ENCODE measurements at regions not wholly inside any gene's neighbourhood (a gene's known extent, or its start where the extent isn't known, plus 50 kb on each side); places are given as distances from the start of the nearest gene placed in this dataset.

GRCh38 chr11:16454289-16454863 lies 98.0 kb upstream of the SOX6 start:
- H3K27me3 ChIP-seq (replicated peaks; ENCODE audit: control insufficient read depth, insufficient read depth, low read length): no peaks in the 10 kb centered on the region
- intact Hi-C loops (cut with micrococcal nuclease; ENCODE audit: unreplicated experiment): no loop called here
- CTCF ChIA-PET: no interaction called here
- Mint-ChIP-seq H3K4me1 (ENCODE audit: low read depth, unreplicated experiment) (no peaks in the 10 kb centered on the region), H3K4me3 (ENCODE audit: unreplicated experiment) (no peak overlapping the region), H3K27ac (ENCODE audit: unreplicated experiment) (no peak overlapping the region), H3K27me3 (ENCODE audit: insufficient read depth, unreplicated experiment) (no peaks in the 10 kb centered on the region), H3K9me3 (ENCODE audit: unreplicated experiment) (no peaks in the 10 kb centered on the region), H3K36me3 (ENCODE audit: insufficient read depth, unreplicated experiment) (no peaks in the 10 kb centered on the region)
- H3K4me1 ChIP-seq: no peaks in the 10 kb centered on the region
- H3K9me3 ChIP-seq: no peaks in the 10 kb centered on the region
- H3K4me3 ChIP-seq (ENCODE audit: low read depth, low read length): no peak overlapping the region
- no peak for DNase-seq
- no peaks in the 10 kb centered on the region for H3K36me3 ChIP-seq (ENCODE audit: control insufficient read depth, insufficient read depth, low read length)
- POLR2A ChIA-PET: no interaction called here
- TF ChIP-seq, protein P1, sequence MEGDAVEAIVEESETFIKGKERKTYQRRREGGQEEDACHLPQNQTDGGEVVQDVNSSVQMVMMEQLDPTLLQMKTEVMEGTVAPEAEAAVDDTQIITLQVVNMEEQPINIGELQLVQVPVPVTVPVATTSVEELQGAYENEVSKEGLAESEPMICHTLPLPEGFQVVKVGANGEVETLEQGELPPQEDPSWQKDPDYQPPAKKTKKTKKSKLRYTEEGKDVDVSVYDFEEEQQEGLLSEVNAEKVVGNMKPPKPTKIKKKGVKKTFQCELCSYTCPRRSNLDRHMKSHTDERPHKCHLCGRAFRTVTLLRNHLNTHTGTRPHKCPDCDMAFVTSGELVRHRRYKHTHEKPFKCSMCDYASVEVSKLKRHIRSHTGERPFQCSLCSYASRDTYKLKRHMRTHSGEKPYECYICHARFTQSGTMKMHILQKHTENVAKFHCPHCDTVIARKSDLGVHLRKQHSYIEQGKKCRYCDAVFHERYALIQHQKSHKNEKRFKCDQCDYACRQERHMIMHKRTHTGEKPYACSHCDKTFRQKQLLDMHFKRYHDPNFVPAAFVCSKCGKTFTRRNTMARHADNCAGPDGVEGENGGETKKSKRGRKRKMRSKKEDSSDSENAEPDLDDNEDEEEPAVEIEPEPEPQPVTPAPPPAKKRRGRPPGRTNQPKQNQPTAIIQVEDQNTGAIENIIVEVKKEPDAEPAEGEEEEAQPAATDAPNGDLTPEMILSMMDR (IDR thresholded peaks at IDR 0.05; ENCODE audit: insufficient read depth in 1 of 2, low read depth in 1 of 2, low read length in 1 of 2, severe bottlenecking in 1 of 2, unreplicated experiment in 1 of 2): no peak
- no TSS peak for BruUV-seq (replicated peaks)

DNA sequence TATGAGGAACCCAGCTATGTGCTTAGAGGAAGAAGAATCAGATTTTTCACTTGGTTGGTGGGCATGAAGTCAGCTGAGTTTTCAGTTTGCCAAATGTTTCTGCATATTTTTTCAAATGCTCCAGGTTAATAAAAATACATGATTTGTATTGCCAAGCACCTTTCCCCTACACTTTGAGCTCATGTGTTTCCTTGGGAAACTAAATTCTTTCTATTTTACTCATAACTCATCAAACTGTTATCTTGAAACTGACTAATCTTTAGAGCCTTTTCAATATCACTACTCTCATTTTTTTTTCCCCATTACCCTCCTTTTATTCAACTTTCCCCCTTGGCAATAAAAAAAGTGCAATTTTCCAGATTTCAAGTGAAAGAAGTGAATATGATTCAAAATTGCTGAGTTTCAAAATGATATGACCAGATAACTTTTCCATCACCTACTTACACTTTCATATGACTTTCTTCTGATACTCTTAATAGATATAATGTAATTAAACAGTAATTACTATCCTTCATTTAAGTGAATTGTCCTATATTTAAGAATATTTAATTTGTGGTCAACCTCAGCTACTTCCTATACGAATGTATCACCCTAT lies 91.9 kb upstream of the SOX6 start:
- intact Hi-C loops (cut with micrococcal nuclease; ENCODE audit: unreplicated experiment): no loop called here
- Histone ChIP-seq H3K27me3 (replicated peaks; ENCODE audit: control insufficient read depth, insufficient read depth, low read length) (no peaks in the 10 kb centered on the region), H3K36me3 (ENCODE audit: control insufficient read depth, insufficient read depth, low read length) (no peaks in the 10 kb centered on the region), H3K4me3 (ENCODE audit: low read depth, low read length) (no peak overlapping the region), H3K9me3 (no peaks in the 10 kb centered on the region), H3K4me1 (no peaks in the 10 kb centered on the region)
- no TSS peak for BruUV-seq (replicated peaks)
- TF ChIP-seq, protein P1 (IDR thresholded peaks at IDR 0.05; ENCODE audit: insufficient read depth in 1 of 2, low read depth in 1 of 2, low read length in 1 of 2, severe bottlenecking in 1 of 2, unreplicated experiment in 1 of 2): no peak
- H3K27ac Mint-ChIP-seq (ENCODE audit: unreplicated experiment): no peak overlapping the region
- H3K27me3 Mint-ChIP-seq (ENCODE audit: insufficient read depth, unreplicated experiment): no peaks in the 10 kb centered on the region
- H3K4me3 Mint-ChIP-seq (ENCODE audit: unreplicated experiment): no peak overlapping the region
- ChIA-PET POLR2A (no interaction called here), CTCF (no interaction called here)
- no peaks in the 10 kb centered on the region for H3K4me1 Mint-ChIP-seq (ENCODE audit: low read depth, unreplicated experiment)
- H3K36me3 Mint-ChIP-seq (ENCODE audit: insufficient read depth, unreplicated experiment): no peaks in the 10 kb centered on the region
- DNase-seq: no peak
- no peaks in the 10 kb centered on the region for H3K9me3 Mint-ChIP-seq (ENCODE audit: unreplicated experiment)

DNA sequence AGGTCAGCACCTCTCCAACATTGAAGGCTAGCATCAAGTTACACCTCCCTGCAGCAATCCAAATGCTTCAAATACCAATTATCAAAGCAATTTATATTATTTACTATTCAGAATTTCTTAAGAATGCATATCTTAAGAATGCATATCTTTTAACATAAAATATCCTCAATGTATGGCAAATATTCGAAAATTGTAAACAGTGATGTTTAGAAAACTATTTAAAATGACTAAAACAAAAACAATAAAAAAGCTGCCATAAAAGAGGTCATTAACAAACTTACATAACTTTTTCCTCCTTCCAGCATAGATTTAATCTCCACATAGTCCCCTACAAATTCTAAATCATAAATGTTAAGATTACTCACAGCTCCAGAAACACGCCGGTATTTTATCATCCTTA lies 85.1 kb upstream of the SOX6 start:
- no TSS peak for BruUV-seq (replicated peaks)
- ChIA-PET POLR2A (no interaction called here), CTCF (no interaction called here)
- Mint-ChIP-seq H3K4me3 (ENCODE audit: unreplicated experiment) (no peak overlapping the region), H3K27me3 (ENCODE audit: insufficient read depth, unreplicated experiment) (no peaks in the 10 kb centered on the region), H3K36me3 (ENCODE audit: insufficient read depth, unreplicated experiment) (no peaks in the 10 kb centered on the region), H3K9me3 (ENCODE audit: unreplicated experiment) (no peaks in the 10 kb centered on the region), H3K27ac (ENCODE audit: unreplicated experiment) (no peak overlapping the region), H3K4me1 (ENCODE audit: low read depth, unreplicated experiment) (no peaks in the 10 kb centered on the region)
- Histone ChIP-seq H3K36me3 (ENCODE audit: control insufficient read depth, insufficient read depth, low read length) (no peaks in the 10 kb centered on the region), H3K4me3 (ENCODE audit: low read depth, low read length) (no peak overlapping the region), H3K27me3 (replicated peaks; ENCODE audit: control insufficient read depth, insufficient read depth, low read length) (no peaks in the 10 kb centered on the region), H3K4me1 (no peaks in the 10 kb centered on the region), H3K9me3 (no peaks in the 10 kb centered on the region)
- intact Hi-C loops (cut with micrococcal nuclease; ENCODE audit: unreplicated experiment): no loop called here
- no peak for DNase-seq
- TF ChIP-seq, protein P1 (IDR thresholded peaks at IDR 0.05; ENCODE audit: insufficient read depth in 1 of 2, low read depth in 1 of 2, low read length in 1 of 2, severe bottlenecking in 1 of 2, unreplicated experiment in 1 of 2): no peak
